ENCODE measurements at regions not wholly inside any gene's neighbourhood (a gene's known extent, or its start where the extent isn't known, plus 50 kb on each side); places are given as distances from the start of the nearest gene placed in this dataset.

DNA sequence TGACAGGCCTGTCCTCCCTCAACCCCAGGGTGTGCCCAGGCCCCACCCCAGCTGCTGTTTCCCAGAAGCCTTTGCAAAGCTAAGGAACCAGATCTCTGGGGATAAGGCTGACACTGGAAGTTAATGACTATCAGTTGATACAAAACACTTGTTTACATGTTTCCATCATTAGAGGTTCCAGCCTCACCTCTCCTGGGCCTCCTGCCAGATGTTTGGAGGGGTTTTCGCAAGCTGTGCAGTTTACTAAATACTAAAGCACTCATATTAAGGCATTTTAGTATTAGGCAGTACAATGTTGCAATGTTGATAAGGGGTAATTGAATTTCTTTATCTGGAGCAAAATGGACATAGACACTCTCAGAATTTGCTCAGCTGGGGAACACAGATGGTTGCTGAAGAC is 218.7 kb downstream of the INSC start:
- 63 to 82% (median 71%) methylated on average over 1 of the region's 1 CpG for WGBS, 5 donors
- intact Hi-C loops (cut with DNase I; ENCODE audit: low total_unique reads): no loop called here
- H3K27ac ChIP-seq: no peak overlapping the region
- TF ChIP-seq POLR2AphosphoS5 (IDR thresholded peaks at IDR 0.05) (no peak), POLR2A (IDR thresholded peaks at IDR 0.05) (no peak)
- TF ChIP-seq, protein P1, sequence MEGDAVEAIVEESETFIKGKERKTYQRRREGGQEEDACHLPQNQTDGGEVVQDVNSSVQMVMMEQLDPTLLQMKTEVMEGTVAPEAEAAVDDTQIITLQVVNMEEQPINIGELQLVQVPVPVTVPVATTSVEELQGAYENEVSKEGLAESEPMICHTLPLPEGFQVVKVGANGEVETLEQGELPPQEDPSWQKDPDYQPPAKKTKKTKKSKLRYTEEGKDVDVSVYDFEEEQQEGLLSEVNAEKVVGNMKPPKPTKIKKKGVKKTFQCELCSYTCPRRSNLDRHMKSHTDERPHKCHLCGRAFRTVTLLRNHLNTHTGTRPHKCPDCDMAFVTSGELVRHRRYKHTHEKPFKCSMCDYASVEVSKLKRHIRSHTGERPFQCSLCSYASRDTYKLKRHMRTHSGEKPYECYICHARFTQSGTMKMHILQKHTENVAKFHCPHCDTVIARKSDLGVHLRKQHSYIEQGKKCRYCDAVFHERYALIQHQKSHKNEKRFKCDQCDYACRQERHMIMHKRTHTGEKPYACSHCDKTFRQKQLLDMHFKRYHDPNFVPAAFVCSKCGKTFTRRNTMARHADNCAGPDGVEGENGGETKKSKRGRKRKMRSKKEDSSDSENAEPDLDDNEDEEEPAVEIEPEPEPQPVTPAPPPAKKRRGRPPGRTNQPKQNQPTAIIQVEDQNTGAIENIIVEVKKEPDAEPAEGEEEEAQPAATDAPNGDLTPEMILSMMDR (IDR thresholded peaks at IDR 0.05 in 8 of 11, conservative IDR thresholded peaks at IDR 0.05 in 3 of 11): no peak
- no peaks in the 10 kb centered on the region for H3K27me3 ChIP-seq (replicated peaks in 1 of 7)
- no peaks in the 10 kb centered on the region for H3K9me3 ChIP-seq
- H3K4me3 ChIP-seq: no peak overlapping the region
- no peak for DNase-seq
- H3K4me1 ChIP-seq: no peaks in the 10 kb centered on the region
- H3K36me3 ChIP-seq: no peaks in the 10 kb centered on the region

DNA sequence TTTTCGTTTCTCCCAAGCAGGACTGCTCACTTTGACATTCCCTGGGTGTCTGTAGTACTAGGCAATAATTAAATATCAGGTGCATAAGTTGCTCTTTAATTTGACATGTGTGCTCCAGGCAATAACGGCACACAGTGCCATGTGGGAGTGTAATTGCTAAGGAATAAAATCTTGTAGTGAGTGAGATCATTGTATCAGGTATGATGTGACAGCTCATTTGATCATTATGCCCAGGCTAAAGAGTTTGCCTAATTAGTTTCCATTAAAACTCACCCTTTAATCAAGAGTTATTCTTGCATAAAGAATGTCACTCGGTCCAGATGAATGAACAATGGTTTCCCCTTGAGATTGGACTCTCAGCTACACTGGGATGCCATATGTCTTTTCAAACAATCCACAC is 220.0 kb downstream of the INSC start:
- Histone ChIP-seq H3K36me3 (no peaks in the 10 kb centered on the region), H3K4me1 (no peaks in the 10 kb centered on the region), H3K4me3 (no peak overlapping the region), H3K9me3 (peaks cover 0 to 11% (median 6%) of the 10 kb centered on the region in 8 donors), H3K27ac (no peak overlapping the region), H3K27me3 (replicated peaks in 1 of 7) (no peaks in the 10 kb centered on the region)
- intact Hi-C loops (cut with DNase I; ENCODE audit: low total_unique reads): no loop called here
- WGBS, 5 donors: 59 to 87% (median 70%) methylated on average over 3 of the region's 3 CpGs
- no peak for DNase-seq
- TF ChIP-seq POLR2AphosphoS5 (IDR thresholded peaks at IDR 0.05) (no peak), POLR2A (IDR thresholded peaks at IDR 0.05) (no peak)
- TF ChIP-seq, protein P1 (IDR thresholded peaks at IDR 0.05 in 8 of 11, conservative IDR thresholded peaks at IDR 0.05 in 3 of 11): no peak

DNA sequence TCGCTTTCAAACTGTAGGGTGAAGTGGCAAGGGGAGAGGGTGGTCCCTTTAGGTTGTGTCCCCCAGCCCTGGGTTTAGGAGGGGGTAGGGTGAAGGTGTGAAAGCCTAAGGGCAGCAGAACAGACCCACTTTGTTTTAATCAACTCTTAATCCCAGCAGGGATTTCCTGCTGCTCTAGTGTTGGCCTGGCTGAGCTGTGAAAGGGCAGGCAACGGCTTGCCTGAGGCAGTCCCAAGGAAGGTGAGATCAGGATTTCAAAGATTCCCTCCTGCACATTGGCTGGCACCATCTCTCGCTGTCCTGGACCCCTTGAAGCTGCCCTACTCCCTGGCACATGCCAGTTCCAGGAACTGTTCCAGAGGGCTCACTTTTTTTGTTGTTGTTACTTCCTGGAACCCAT is 221.3 kb downstream of the INSC start:
- no peaks in the 10 kb centered on the region for H3K4me1 ChIP-seq
- WGBS, 5 donors: 43 to 53% (median 45%) methylated on average over 3 of the region's 3 CpGs
- no peaks in the 10 kb centered on the region for H3K36me3 ChIP-seq
- intact Hi-C loops (cut with DNase I; ENCODE audit: low total_unique reads): no loop called here
- no peak overlapping the region for H3K27ac ChIP-seq
- no peaks in the 10 kb centered on the region for H3K27me3 ChIP-seq (replicated peaks in 1 of 7)
- no peak for DNase-seq
- no peak for TF ChIP-seq POLR2AphosphoS5 (IDR thresholded peaks at IDR 0.05)
- no peak for TF ChIP-seq POLR2A (IDR thresholded peaks at IDR 0.05)
- TF ChIP-seq, protein P1 (IDR thresholded peaks at IDR 0.05 in 8 of 11, conservative IDR thresholded peaks at IDR 0.05 in 3 of 11): no peak
- H3K4me3 ChIP-seq: no peak overlapping the region
- H3K9me3 ChIP-seq: peaks cover 0 to 18% (median 6%) of the 10 kb centered on the region in 8 donors

DNA sequence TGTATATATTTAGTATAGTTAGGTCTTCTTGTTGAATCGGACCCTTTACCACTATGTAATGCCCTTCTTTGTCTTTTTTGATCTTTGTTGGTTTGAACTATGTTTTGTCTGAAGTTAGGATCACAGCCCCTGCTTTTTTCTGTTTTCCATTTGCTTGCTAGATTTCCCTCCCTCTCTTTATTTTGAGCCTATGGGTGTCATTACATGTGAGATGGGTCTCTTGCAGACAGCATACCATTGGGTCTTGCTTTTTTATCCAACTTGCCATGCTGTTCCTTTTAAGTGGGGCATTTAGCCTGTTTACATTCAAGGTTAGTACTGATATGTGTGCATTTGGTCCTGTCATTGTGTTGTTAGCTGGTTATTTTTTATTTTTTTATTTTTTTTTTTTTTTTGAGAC is 224.6 kb downstream of the INSC start:
- no peak overlapping the region for H3K4me3 ChIP-seq
- no peak overlapping the region for H3K27ac ChIP-seq
- peaks cover 0 to 18% (median 6%) of the 10 kb centered on the region in 8 donors for H3K9me3 ChIP-seq
- DNase-seq: no peak
- no peaks in the 10 kb centered on the region for H3K27me3 ChIP-seq (replicated peaks in 1 of 7)
- H3K36me3 ChIP-seq: no peaks in the 10 kb centered on the region
- WGBS, 5 donors: 88 to 95% (median 94%) methylated on average over 1 of the region's 1 CpG
- intact Hi-C loops (cut with DNase I; ENCODE audit: low total_unique reads): no loop called here
- no peaks in the 10 kb centered on the region for H3K4me1 ChIP-seq
- no peak for TF ChIP-seq POLR2AphosphoS5 (IDR thresholded peaks at IDR 0.05)
- TF ChIP-seq, protein P1 (IDR thresholded peaks at IDR 0.05 in 8 of 11, conservative IDR thresholded peaks at IDR 0.05 in 3 of 11): no peak
- TF ChIP-seq POLR2A (IDR thresholded peaks at IDR 0.05): no peak
